ENCODE measurements at regions not wholly inside any gene's neighbourhood (a gene's known extent, or its start where the extent isn't known, plus 50 kb on each side); places are given as distances from the start of the nearest gene placed in this dataset.

- CTCF ChIA-PET, result no interaction called here
- Mint-ChIP-seq H3K27ac (ENCODE audit: low read depth, unreplicated experiment) (no peak overlapping the region), H3K36me3 (ENCODE audit: insufficient read depth, unreplicated experiment) (no peaks in the 10 kb centered on the region), H3K9me3 (ENCODE audit: unreplicated experiment) (peaks cover 20% of the 10 kb centered on the region), H3K4me1 (ENCODE audit: insufficient read depth, unreplicated experiment) (no peaks in the 10 kb centered on the region), H3K4me3 (ENCODE audit: unreplicated experiment) (no peak overlapping the region), H3K27me3 (ENCODE audit: insufficient read depth, unreplicated experiment) (no peaks in the 10 kb centered on the region)
- POLR2A ChIA-PET, result interaction anchor here (0.8 kb wide), 1 partner anchor 8 kb away, joined by 4 read pairs; no protein-coding TSS in a partner anchor
- intact Hi-C loops (cut with micrococcal nuclease), result no loop called here
- no peak for DNase-seq (ENCODE audit: unreplicated experiment)
- TF ChIP-seq CTCF (IDR thresholded peaks at IDR 0.05; ENCODE audit: unreplicated experiment), result peak; percentile 14
- no TSS peak for BruUV-seq (replicated peaks)
Measured at GRCh38 chr4:162535121-162535520, 371.3 kb upstream of the FSTL5 start.

- Mint-ChIP-seq H3K36me3 (ENCODE audit: insufficient read depth, unreplicated experiment) (no peaks in the 10 kb centered on the region), H3K27me3 (ENCODE audit: insufficient read depth, unreplicated experiment) (no peaks in the 10 kb centered on the region), H3K4me1 (ENCODE audit: insufficient read depth, unreplicated experiment) (peaks cover 3% of the 10 kb centered on the region), H3K4me3 (ENCODE audit: unreplicated experiment) (no peak overlapping the region), H3K27ac (ENCODE audit: low read depth, unreplicated experiment) (no peak overlapping the region), H3K9me3 (ENCODE audit: unreplicated experiment) (no peaks in the 10 kb centered on the region)
- ChIA-PET CTCF (no interaction called here), POLR2A (no interaction called here)
- intact Hi-C loops (cut with micrococcal nuclease), result no loop called here
- no peak for DNase-seq (ENCODE audit: unreplicated experiment)
- no TSS peak for BruUV-seq (replicated peaks)
- no peak for TF ChIP-seq CTCF (IDR thresholded peaks at IDR 0.05; ENCODE audit: unreplicated experiment)
Measured at GRCh38 chr4:162523171-162523570, 359.4 kb upstream of the FSTL5 start.

GRCh38 chr4:162522724-162523123 lies 358.9 kb upstream of the FSTL5 start:
- Mint-ChIP-seq H3K4me1 (ENCODE audit: insufficient read depth, unreplicated experiment) (no peaks in the 10 kb centered on the region), H3K36me3 (ENCODE audit: insufficient read depth, unreplicated experiment) (no peaks in the 10 kb centered on the region), H3K9me3 (ENCODE audit: unreplicated experiment) (no peaks in the 10 kb centered on the region), H3K27ac (ENCODE audit: low read depth, unreplicated experiment) (no peak overlapping the region), H3K4me3 (ENCODE audit: unreplicated experiment) (no peak overlapping the region), H3K27me3 (ENCODE audit: insufficient read depth, unreplicated experiment) (no peaks in the 10 kb centered on the region)
- BruUV-seq (replicated peaks), result no TSS peak
- intact Hi-C loops (cut with micrococcal nuclease), result no loop called here
- DNase-seq (ENCODE audit: unreplicated experiment), result no peak
- ChIA-PET CTCF (interaction anchor here (0.6 to 1.1 kb wide), 2 partner anchors 46 to 124 kb away, joined by 3 read pairs; no protein-coding TSS in a partner anchor), POLR2A (no interaction called here)
- no peak for TF ChIP-seq CTCF (IDR thresholded peaks at IDR 0.05; ENCODE audit: unreplicated experiment)

GRCh38 chr4:162510937-162511336 lies 347.1 kb upstream of the FSTL5 start:
- H3K4me1 Mint-ChIP-seq (ENCODE audit: insufficient read depth, unreplicated experiment), result no peaks in the 10 kb centered on the region
- no peaks in the 10 kb centered on the region for H3K9me3 Mint-ChIP-seq (ENCODE audit: unreplicated experiment)
- intact Hi-C loops (cut with micrococcal nuclease), result no loop called here
- CTCF ChIA-PET, result no interaction called here
- no TSS peak for BruUV-seq (replicated peaks)
- H3K4me3 Mint-ChIP-seq (ENCODE audit: unreplicated experiment), result no peak overlapping the region
- POLR2A ChIA-PET, result no interaction called here
- TF ChIP-seq CTCF (IDR thresholded peaks at IDR 0.05; ENCODE audit: unreplicated experiment), result no peak
- H3K27me3 Mint-ChIP-seq (ENCODE audit: insufficient read depth, unreplicated experiment), result no peaks in the 10 kb centered on the region
- no peaks in the 10 kb centered on the region for H3K36me3 Mint-ChIP-seq (ENCODE audit: insufficient read depth, unreplicated experiment)
- no peak overlapping the region for H3K27ac Mint-ChIP-seq (ENCODE audit: low read depth, unreplicated experiment)
- no peak for DNase-seq (ENCODE audit: unreplicated experiment)

Data from MCF 10A (cell line).